ENCODE measurements at regions not wholly inside any gene's neighbourhood (a gene's known extent, or its start where the extent isn't known, plus 50 kb on each side); places are given as distances from the start of the nearest gene placed in this dataset.

DNA sequence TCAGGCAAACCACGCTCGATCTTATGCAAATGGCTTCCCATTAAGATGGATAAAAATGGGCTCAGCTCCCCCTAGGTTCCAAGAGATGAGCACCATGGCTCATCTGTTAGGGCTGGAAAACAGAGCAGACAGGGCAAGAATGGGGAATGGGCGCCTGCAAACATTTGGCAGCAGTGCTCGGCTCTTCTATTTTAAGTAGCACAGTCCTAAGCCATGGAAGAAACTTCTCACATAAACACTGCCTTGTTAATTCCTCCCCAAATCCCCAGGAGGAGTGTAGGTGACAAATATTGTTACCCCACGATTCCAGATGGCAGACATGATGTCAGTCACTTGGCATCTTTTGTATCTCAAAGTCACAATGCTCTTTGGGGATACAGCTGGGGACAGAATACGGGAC, 221.8 kb downstream of the ICE1 start:
- TF ChIP-seq, protein P1, sequence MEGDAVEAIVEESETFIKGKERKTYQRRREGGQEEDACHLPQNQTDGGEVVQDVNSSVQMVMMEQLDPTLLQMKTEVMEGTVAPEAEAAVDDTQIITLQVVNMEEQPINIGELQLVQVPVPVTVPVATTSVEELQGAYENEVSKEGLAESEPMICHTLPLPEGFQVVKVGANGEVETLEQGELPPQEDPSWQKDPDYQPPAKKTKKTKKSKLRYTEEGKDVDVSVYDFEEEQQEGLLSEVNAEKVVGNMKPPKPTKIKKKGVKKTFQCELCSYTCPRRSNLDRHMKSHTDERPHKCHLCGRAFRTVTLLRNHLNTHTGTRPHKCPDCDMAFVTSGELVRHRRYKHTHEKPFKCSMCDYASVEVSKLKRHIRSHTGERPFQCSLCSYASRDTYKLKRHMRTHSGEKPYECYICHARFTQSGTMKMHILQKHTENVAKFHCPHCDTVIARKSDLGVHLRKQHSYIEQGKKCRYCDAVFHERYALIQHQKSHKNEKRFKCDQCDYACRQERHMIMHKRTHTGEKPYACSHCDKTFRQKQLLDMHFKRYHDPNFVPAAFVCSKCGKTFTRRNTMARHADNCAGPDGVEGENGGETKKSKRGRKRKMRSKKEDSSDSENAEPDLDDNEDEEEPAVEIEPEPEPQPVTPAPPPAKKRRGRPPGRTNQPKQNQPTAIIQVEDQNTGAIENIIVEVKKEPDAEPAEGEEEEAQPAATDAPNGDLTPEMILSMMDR (conservative IDR thresholded peaks at IDR 0.05; ENCODE audit: low read depth), result no peak
- ChIA-PET CTCF (no interaction called here), POLR2A (ENCODE audit: low non-redundant PET) (no interaction called here)
- no peak overlapping the region for H3K27ac ChIP-seq
- DNase-seq (ENCODE audit: low spot score), result no peak

DNA sequence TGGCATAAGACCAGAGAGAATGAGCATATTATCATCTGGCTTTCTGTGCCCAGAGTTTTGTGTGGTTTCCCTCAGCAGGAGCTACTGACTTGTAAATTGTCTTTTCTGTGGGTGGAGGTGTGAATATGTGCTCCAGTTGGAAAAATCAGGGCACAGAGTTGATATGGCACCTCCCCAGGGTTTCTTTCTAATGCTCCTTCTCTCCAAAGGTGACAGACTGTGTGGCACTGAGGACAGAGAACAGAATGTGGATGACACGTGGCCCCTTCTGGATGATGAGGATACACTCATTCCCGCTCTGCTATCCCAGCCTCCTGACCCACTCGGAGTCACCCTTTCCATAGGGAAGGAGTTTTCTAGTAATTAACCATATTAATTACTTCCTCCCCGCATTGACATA, 221.0 kb downstream of the ICE1 start:
- CTCF ChIA-PET, result no interaction called here
- no peak for DNase-seq (ENCODE audit: low spot score)
- H3K27ac ChIP-seq, result no peak overlapping the region
- TF ChIP-seq, protein P1 (conservative IDR thresholded peaks at IDR 0.05; ENCODE audit: low read depth), result no peak
- POLR2A ChIA-PET (ENCODE audit: low non-redundant PET), result no interaction called here

DNA sequence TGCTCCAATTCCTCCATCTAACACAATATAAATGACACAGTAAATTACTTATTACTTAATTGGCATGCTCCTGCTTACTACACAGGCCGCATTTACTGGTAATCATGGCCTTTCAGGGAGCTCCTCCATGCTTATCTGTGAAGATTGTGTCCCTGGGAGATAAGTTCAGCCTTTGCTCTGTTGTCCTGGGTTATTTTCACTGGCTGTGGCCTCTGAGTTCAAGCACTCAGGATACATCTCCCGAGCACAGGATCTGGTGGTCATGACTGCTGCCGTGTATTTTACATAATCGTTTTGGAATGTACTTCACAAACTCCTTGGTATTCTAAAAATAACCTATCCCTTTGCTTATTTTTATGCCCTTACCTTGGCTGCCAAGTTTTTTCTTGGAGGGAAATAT, 215.7 kb downstream of the ICE1 start:
- H3K27ac ChIP-seq, result no peak overlapping the region
- ChIA-PET POLR2A (ENCODE audit: low non-redundant PET) (no interaction called here), CTCF (no interaction called here)
- no peak for DNase-seq (ENCODE audit: low spot score)
- TF ChIP-seq, protein P1 (conservative IDR thresholded peaks at IDR 0.05; ENCODE audit: low read depth), result no peak

DNA sequence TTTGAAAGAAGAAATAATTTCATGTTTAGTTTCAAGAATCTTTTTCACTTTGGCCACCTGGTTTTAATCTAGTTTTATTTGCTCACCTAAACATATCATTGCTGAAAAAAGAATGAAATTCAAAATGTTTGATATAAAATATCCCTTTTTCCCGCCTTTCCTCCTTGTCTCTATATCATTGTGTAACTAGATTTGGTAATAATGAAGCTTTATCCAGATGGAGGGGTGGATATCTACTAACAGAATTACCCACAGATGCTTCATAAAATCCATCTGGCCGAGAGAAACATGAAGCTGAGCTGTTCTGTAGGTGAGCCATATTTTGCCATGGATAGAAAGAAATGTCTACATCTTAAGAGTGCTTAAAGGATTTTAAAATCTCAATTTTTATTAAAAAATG, 214.7 kb downstream of the ICE1 start:
- CTCF ChIA-PET, result interaction anchor here (0.6 kb wide), 1 partner anchor 109 kb away, joined by 3 read pairs; no protein-coding TSS in a partner anchor
- TF ChIP-seq, protein P1 (conservative IDR thresholded peaks at IDR 0.05; ENCODE audit: low read depth), result no peak
- DNase-seq (ENCODE audit: low spot score), result no peak
- POLR2A ChIA-PET (ENCODE audit: low non-redundant PET), result no interaction called here
- H3K27ac ChIP-seq, result no peak overlapping the region

GRCh38 chr5:5634817-5635216, 212.3 kb downstream of the ICE1 start:
- no peak for DNase-seq (ENCODE audit: low spot score)
- no peak overlapping the region for H3K27ac ChIP-seq
- ChIA-PET CTCF (interaction anchor here (0.7 kb wide), 1 partner anchor 186 kb away, joined by 3 read pairs; no protein-coding TSS in a partner anchor), POLR2A (ENCODE audit: low non-redundant PET) (interaction anchor here (0.6 kb wide), 1 partner anchor 408 kb away, joined by 3 read pairs; no protein-coding TSS in a partner anchor)
- TF ChIP-seq, protein P1 (conservative IDR thresholded peaks at IDR 0.05; ENCODE audit: low read depth), result no peak

DNA sequence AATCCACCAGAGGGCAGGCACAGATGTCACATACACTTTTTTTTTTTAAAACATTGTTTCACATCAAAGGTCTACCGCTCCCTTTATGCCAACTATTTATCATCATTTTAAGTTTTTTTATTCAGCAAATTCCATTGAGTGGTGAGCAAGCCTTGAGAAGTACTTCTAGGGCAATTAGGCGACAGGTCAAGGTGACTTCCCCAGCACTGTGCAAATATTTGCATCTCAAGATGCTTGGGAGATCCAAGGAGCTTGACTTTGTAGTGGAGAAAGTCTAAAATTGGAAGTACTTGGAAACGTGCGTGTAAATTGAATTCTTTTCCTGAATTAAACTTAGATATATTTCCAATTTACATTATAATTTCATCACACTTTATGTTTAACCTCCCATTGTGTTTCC, 211.1 kb downstream of the ICE1 start:
- no peak for DNase-seq (ENCODE audit: low spot score)
- TF ChIP-seq, protein P1 (conservative IDR thresholded peaks at IDR 0.05; ENCODE audit: low read depth), result no peak
- no peak overlapping the region for H3K27ac ChIP-seq
- ChIA-PET CTCF (no interaction called here), POLR2A (ENCODE audit: low non-redundant PET) (no interaction called here)

DNA sequence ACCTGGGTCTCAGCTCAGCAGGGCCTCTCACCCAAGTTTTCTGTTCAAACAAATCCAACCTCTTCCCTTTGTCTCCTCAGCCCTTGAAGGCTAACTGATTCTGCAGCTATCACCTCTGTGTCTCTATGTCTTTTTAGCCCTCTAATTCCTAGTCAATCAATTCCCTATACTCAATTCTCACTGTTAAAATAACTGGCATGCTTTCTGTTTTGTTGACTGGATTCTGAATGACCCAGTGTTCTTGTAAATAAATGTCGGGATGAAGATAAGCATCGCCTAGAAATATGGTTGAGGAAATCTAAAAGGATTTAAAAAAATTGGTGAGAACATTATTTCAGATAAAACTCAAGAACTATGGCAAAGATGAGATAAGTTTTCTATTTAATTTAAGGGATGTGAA, 210.2 kb downstream of the ICE1 start:
- H3K27ac ChIP-seq, result no peak overlapping the region
- ChIA-PET POLR2A (ENCODE audit: low non-redundant PET) (no interaction called here), CTCF (no interaction called here)
- TF ChIP-seq, protein P1 (conservative IDR thresholded peaks at IDR 0.05; ENCODE audit: low read depth), result no peak
- no peak for DNase-seq (ENCODE audit: low spot score)
